GM12892 (cell line): ENCODE measurements at regions not wholly inside any gene's neighbourhood (a gene's known extent, or its start where the extent isn't known, plus 50 kb on each side); places are given as distances from the start of the nearest gene placed in this dataset.

Experiments
- POLR2A ChIP-seq: IDR thresholded peaks from 2 replicates; pipeline ENCODE4 v1.6.1; 2011; ENCODE audit warnings: low read depth, low read length, control low read depth
- POLR2AphosphoS5 ChIP-seq: IDR thresholded peaks from 2 replicates; pipeline ENCODE4 v1.6.1; 2011; ENCODE audit warnings: low read depth, low read length, control low read depth
- TAF1 ChIP-seq: IDR thresholded peaks from 2 replicates; pipeline ENCODE4 v1.6.1; 2011; ENCODE audit warnings: low read depth, mild to moderate bottlenecking, control low read depth, low read length, borderline replicate concordance

DNA sequence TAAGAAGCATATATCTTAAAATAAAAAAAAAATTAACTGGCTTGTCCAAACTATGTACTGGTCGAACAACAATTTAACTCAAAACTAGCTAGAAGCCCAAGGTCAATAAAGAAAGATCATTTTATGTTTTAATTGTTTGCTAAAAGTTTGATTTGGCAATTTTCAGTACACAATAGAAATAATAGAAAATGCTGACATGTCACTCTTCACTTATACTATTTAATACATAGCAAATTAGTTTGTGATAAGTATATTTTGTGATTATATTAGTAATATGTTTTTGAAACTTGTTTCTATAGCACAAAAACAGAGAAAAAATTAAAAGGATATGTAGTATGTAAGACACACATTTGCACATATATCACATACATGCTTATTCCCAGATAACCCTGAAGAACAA lies 1938.6 kb upstream of the PIK3C3 start:
- TF ChIP-seq POLR2AphosphoS5 (no peak), POLR2A (no peak), TAF1 (no peak)
